Stimulated activated naive CD4-positive, alpha-beta T cell treated with Interleukin-2 at 50 U/mL for 16 hours (primary cell): ENCODE measurements at regions not wholly inside any gene's neighbourhood (a gene's known extent, or its start where the extent isn't known, plus 50 kb on each side); places are given as distances from the start of the nearest gene placed in this dataset.

Experiments
- DNase-seq: peaks from one replicate; lab custom pipeline; 2025; lab: John Stamatoyannopoulos, UW

DNA sequence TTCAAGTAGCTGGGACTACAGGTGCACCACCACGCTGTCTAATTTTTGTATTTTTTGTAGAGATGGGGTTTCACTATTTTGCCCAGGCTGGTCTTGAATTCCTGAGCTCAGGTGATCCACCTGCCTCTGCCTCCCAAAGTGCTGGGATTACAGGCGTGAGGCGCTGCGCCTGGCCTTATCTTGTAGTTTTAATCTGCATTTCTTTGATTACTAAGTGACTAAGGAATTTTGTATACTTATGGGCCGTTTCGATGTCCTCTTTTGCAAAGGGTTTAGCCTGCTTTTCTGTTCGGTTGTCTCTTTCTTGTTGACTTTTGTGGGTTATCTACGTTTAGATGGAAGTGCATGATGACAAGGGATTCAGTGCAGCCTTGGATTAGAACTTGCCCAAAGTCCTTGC, 500.6 kb downstream of the QKI start:
- no peak for DNase-seq

DNA sequence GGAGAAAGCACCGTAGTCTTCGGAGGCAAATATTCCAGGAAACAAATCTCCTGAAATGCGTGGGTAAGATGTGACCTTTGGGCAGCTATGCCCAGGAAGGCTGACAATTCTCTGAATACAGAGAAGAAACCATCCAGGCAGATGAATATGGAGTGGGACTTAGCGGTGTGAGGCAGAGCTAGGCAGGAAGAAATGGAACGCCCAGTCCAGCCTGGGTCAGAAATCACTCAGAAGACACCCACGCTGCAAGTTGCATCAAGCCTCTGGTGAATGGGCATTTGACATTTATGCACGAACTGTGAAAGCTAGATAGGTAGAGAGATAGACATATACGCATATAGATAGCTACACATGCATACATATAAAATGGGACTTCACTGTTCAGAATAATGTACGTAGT, 498.5 kb downstream of the QKI start:
- no peak for DNase-seq

DNA sequence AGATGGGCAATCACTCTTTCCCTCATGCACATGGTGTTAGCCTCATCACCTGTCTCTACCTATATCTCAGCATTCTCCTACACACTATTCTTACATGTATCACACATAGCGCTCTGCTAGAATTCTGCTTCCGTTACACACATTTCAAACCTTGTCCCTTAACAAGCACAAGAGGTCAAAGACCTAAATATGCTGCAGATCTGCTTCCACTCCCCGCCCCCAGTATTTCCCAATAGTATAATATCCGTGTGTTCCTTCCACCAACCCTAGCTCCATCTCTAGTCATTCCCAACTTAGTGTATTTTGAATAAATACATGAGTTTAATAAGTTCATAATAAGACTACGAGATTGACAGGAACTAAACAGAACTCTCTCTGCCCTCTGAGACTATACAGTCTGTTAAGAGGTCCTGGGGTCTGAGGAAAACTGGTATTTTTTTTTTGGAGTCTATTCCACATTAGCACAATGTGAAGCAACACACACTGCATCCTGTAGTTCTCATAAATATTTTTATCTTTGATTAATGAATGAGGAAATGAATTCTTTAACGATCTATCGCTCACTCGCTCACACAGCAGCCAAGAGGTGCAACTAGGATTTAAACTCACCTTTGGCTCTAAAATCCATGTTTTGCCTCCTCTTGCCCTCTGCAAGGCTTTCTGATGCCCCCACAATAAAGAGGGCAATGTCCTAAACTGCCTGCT, 491.6 kb downstream of the QKI start:
- DNase-seq, result no peak

DNA sequence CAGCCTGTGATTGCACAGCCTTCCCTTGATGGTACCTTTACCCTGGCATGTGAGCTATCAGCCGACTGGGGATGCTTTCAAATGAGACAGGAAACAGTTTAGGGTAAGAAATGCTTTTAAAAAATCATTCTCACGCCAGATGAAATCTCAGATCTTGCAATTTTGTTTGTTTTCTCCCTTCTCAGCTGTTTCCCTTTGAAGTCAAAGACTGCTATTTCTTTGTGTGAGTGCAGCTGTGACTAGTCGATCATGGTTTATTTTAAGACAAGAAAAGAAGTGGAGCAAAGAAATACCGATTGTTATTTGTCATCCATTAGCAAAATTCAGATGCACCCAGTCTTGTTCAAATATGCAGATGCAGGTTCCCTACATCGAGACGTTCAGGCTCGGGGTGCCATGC, 489.7 kb downstream of the QKI start:
- no peak for DNase-seq

DNA sequence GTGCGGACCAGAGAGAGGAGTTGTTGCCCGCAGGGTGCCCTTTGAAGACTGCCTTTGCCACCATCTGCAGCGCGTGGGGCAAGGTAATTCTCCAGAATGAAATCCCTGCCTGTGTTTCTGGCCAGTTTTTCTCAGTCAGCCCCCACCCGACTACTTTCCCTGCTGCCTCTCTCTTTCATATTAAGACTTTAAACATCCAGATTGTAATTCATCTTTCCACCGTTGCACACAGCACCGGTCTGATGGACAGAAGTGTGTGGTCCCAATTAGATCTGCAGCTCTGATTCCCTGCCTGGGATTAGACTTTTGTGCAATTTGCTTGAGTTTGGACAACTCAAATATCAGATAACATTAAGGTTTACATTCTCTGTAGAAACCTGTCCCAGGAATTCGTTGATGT, 489.0 kb downstream of the QKI start:
- DNase-seq, result no peak

DNA sequence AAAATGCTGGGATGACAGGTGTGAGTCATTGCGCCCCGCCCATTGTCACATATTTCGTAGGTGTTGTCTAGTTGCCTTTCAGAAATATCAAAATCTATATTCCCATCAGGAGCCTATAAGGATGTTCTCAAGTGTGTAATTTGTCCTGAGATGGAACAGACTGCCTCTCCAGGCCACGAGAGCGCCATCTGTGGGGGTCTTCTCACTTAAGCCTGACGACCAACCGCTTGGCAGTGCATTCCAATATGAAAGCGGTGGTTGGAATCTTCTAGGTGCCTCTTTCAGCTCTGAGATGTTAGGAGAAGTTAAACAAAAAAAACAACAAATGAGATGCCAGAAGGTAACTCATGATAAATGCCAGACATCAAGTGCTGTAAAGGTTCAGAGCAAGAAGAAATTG, 488.5 kb downstream of the QKI start:
- no peak for DNase-seq

DNA sequence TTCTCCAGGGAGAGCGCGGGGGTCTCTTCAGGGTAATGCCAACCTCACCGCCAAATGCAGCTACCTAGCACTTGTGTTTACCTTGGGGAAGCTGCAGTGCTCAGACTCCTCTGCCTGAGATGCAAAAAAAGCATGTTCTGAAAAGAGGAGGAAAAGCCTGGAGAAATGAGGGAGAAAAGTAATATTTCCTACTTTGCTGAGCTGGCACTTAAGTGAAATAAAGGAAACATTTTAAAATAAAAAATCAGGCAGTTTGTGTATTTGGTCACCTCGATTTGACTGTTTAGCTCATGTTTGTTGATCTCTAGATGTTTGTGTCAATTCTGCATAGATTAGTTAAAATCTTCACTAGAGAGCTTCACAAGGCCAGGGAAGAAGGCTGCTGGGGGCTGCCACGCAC, 487.2 kb downstream of the QKI start:
- DNase-seq, result no peak

DNA sequence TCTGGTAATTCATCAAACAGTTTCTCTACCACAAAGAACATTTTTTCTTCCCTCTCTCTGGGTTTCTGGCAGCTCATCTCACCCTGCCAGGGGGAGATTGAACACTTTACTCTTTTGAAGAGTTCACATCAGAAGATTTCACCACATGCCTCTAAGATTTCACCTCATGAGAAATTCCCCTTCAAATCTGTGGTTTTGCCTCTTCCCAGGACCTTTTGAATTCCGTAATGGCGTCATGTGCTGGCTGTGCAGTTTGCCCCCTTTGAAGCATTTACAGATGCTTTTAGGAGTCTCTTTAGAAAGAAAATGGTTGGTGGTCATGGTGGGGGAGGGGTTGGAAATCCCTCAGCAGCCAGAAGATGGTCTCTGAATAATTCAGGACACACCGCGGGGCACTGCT, 486.1 kb downstream of the QKI start:
- DNase-seq, result no peak

DNA sequence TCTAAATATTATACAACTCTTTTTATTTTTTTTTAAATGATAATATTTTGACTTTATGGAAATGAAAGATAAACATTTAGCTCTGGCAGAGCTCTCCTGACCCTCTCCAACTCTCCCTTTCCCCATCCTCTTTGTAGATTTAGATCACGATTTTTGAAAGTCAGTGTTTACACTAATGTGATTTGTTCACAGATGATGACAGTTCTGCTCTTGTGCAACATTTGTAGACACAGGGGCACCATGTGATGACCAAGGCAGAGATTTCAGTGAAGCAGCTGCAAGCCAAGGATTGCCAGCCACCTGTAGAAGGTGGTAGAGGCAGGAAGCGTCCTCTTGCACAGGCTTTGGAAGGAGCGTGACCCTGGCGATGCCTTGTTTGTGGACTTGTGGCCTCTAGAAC, 483.2 kb downstream of the QKI start:
- no peak for DNase-seq

DNA sequence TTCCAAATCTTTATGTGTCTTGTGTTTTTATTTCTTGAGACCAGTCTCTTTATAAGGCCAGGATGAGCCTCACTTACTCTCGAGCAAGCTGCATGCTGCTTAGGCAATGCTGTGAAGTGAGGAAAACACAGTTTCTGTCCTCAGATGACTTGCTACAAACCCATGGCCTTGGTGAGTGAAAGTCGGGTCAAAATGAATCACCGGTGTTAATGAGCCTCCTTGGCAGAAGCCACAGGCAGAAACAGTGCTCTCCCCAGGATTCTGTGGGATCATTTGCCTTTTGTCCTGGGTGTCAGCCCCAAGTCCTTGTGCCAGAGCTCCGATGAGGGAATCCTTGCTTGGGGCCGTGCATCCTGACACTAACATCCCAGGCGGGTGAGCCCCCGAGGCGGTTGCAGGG, 482.5 kb downstream of the QKI start:
- no peak for DNase-seq

DNA sequence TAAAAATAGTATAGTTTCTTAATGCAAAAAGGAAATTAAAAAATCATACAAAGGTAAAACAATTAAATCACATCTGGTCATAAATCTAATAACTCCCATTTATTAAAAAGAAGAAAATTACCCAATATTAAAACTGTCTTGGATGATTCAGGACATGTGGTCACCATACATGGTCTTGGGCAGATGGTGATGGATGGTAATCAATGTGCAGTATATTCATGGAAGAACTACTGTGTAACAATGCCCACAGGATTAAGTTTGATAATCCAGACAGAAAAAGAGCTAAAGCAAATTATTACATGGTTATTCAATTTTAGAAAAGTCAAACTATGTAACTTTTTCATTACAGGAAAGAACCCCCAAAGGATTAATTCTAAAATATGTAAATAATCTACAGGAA, 480.6 kb downstream of the QKI start:
- no peak for DNase-seq

DNA sequence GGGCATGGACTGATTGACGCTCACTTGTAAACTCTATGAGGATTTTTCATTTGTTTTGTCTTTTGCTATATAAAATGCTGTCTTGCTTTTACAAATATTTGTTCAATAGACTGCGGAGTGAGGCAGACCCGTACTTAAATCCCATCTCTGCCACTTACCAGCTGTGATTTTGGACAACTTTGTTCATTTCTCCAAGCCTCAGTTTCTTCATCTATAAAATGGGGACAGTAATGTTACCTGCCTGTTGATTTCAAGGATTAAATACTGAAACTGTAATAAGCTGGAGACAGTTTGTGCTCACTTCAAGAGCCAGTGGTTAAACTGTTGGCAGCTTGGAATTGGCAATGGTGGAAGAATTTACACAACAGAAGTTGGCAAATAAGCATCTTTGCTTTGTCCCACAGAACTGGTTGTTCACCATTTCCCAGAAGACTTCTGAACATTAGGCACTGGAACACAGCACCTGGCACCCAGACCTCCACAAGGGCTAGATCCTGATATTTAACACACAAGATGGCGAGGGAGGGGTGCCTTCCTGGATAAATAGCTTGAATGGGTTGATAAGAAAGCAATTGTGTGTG, 479.2 kb downstream of the QKI start:
- no peak for DNase-seq

DNA sequence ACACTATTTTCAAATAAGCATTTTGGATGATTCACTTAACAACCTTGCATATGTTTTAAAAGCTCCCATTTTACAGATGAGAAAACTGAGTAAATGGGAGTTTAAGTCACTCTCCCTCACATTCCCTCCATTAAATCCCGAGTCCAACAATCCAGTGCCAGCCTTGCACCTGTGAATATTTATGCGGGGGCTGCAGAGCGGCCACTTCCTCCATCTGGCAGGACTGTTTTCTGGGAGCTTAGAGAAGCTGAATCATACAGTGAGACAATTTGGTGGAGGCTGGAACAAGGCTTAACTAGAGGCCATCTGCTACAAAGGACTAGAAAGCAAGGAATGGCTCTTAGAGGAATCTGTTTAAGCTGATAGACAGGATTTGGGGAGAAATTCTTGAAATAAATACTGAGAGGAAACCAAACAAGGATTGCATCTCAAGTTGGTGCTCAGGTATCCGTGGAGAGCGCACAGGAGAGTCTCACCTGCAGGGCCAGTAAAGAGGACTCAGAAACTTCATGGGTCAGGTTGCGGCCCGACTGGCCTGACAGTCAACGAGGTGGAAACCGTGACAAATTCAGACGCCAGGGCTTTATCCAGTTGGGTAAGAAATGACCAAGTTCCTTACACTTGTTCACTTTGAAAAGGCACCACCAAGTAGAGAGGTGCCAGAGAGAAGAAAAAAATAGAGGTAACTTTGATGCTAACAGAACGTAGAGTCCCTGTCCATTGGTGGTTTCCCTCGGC, 478.5 kb downstream of the QKI start:
- no peak for DNase-seq

DNA sequence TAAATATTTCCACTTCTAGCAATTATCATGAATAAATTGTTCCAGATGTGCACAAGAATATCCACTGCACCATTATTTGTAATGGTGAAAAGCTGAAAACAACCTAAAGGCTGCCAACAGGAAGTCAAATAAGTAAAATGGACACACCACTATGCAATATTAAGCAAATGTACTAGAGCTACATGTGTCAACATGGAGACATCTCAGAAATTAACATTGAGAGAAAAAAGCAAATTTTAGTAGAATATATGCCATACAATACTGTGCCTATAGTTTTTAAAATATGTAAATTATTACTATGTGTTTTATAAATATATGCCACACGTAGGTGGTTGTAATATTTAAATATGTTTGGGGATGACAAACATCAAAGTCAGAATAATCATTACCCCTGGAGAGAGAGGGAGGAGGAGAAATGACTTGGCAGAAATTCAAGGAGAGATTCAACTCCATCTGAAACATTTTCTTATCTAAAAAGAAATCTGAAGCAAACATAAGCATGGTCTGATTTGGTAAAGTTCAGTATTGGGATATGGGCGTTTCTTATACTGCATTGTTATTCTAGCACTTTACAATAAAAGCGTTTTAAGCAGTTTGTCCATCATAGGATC, 475.5 kb downstream of the QKI start:
- no peak for DNase-seq

DNA sequence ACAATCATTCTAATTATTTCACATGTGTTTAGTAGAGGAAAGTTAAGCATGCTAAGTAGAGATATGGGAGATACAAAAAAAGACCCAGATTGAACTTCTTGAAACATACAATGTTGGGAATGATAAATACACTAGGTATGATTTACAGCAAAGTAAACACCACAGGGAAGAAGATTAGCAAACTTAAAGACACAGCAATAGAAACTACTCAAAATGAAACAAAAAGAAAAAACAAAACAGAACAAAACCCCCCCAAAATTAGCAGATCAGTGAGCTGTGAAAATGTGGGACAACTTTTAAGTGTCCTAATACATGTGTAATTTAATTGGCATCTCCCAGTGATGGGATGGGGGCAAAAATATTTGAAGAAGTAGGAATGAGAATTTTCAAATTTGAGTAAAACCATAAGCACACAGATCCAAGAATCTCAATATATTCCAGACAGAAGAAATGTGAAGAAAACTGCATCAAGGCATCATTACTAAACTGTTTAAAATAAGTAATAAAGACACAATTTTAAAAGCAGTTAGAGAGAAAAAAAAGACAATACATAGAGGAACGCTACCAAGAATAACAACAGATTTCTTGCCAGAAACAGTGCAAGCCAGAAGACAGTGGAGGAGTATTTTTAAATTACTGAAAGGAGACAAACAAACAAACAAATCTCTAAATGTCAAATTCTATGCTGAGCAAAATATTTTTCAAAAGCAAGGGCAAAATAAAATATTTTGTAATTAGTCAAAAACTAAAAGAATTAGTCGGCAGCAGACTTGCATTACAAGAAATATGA, 473.7 kb downstream of the QKI start:
- no peak for DNase-seq

DNA sequence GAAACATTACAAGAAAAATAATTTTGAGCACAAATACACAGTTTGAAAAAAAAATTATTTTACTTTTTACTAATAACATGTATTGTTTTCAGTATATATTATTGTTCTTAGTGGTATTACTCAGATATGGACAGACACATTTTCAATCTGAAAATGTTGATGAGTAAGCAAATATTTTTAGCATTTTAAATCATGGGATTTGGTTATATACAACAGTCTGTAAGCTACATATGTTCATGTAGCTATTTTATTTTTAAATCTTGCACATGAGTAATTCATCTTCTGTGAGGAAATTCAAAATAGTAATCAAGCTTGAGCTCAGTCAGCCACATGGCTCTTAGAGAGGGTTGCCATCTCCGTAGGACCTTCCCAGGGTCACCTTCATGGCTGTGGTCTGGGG, 471.9 kb downstream of the QKI start:
- DNase-seq, result no peak

DNA sequence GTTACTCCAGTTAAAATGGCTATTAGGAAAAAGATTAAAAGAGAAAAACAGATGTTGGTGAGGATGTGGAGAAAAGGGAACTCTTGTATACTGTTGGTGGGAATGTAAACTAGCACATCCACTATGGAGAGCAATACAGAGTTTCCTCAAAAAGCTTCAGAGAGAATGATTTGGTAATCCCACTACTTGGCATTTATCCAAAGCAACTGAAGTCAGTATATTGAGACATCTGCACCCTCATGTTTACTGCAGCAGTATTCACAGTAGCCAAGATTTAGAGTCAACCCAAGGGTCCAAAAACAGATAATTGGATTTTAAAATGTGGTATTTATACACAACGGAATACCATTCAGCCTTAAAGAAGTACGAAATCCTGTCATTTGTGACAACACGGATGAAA, 469.5 kb downstream of the QKI start:
- no peak for DNase-seq

DNA sequence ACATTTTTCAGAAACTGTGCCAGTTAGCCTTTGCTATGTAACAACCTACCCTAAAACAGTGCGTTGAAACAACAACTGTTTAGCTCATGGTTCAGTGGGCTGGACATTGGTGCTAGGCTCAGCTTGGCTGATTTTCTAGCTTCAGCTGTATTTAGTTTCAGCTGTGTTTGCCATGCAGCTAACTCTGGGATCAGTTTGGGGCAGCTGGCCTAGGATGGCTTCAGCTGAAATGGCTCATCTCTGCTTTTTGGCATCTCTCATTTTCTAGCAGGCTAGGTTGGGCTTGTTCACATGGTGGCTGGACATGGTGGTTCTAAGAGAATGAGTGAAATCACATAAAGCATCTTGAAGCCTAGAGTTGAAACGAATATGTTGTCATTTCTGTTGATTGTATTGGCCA, 464.2 kb downstream of the QKI start:
- DNase-seq, result no peak

DNA sequence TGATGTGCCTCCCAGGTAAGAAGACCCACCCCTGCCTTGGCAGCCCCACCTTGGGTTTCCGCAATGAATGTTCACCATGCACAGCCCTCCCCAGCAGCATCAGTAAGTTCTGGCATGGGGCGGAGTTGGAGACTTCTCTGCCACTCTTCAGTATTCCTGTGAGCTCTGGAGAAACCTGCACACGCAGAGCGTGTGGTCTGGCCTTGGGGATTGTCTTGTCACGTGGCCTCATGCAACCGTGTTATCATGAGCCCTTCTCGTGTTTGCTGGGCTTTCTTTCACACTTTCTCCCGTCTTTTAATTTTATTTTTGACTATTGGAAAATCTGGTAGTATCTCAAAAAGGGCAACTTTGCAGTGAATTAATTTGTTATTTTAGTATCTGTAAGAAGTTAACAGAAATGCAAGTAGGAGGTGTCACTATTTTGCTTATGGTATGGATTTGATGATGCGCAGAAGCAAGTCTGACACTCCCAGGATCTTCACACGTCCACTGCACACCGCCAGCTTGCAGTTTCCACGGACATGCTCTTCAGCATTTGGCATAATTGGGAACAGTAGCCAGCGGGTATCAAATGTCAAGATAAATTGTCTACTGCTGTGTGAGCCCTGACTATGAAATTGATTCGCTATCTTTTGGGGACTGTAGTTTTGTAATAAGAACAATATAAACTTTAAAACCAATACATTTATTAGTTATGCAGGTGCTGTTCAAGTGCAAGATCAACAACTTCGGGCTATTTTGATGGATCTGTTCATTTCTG, 463.5 kb downstream of the QKI start:
- no peak for DNase-seq

DNA sequence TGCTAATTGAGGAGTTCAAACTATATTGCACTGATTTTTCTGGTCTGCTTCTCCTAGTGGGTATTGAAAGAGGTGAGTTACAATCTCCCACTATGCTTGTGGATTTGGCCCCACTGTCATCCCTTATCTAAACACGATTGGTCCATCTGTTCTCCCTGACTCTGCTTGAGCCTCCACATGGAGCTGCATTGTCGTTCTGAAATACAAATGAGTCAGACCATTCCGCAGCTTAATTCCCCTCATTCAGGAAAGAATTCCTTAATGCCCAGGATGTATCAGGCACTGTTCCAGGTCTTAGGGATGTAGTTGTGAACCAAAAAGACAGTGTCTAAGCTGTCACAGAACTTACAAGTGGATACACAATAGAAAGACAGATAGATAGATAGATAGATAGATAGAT, 461.9 kb downstream of the QKI start:
- DNase-seq, result no peak

DNA sequence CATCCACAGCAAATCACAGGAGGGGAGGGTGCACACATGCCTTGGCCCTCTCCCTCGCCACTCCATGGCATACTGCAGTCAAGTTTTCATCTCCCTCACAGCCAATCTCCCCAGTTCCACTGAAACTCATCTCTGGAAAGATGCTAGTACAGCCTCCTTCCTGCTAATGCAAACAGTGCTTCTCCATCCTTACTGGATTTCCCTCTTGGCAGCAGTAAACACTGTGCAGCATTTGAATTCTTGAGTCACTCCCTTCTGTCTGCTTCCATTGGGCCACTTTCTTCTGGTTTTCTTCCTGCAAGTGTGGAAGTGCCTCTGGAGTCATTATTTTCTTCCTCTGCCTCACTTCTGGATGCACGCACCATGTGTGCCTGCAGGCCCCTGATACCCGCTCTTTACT, 460.3 kb downstream of the QKI start:
- DNase-seq, result no peak

DNA sequence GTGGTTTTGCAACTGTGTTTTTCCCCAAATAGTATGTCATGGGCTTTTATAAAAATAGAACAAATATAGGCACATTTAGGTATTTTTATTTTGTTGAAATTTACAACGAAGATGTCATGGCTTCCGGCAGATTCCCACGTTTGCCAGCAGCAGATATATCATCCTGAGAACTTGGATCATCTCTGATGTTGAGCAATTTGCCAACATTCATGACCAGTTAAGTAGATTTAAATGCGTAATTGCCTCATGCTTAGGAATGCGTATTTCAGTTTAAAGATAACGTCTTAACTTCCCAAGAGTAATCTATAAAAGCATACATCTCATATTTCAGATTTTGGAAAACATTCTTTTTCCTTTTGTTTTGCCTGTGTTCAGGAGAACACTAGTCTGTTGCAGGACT, 457.8 kb downstream of the QKI start:
- no peak for DNase-seq
